ENCODE measurements at regions not wholly inside any gene's neighbourhood (a gene's known extent, or its start where the extent isn't known, plus 50 kb on each side); places are given as distances from the start of the nearest gene placed in this dataset.

GRCh38 chr7:41311301-41311700 lies 391.6 kb downstream of the INHBA start:
- TF ChIP-seq CTCF (IDR thresholded peaks at IDR 0.05) (no peak), POLR2A (IDR thresholded peaks at IDR 0.05) (no peak)
